HepG2 (cell line): ENCODE measurements at regions not wholly inside any gene's neighbourhood (a gene's known extent, or its start where the extent isn't known, plus 50 kb on each side); places are given as distances from the start of the nearest gene placed in this dataset.
"Not testable (repeated sequence)": the region's sequence is repeated elsewhere in the genome, so short reads cannot be mapped to it uniquely, and the experiment has no call there.

Source experiments
- ATF2 ChIP-seq: sonication (generic); formaldehyde crosslinking; IDR thresholded peaks from 2 replicates; pipeline ENCODE4 v1.4.0; 2020; ENCODE audit warnings: missing genetic modification reagents
- CTCF ChIP-seq: sonication (generic); formaldehyde crosslinking; IDR thresholded peaks from 2 replicates; pipeline ENCODE4 v1.5.0; 2020; ENCODE audit warnings: mild to moderate bottlenecking, missing genetic modification reagents, moderate library complexity
- ELF1 ChIP-seq: sonication (generic); formaldehyde crosslinking; IDR thresholded peaks from 2 replicates; pipeline ENCODE4 v1.4.0; 2020; ENCODE audit warnings: missing genetic modification reagents
- FOSL2 ChIP-seq: sonication (generic); formaldehyde crosslinking; IDR thresholded peaks from 2 replicates; pipeline ENCODE4 v1.4.0; 2020; ENCODE audit warnings: missing genetic modification reagents
- FOXP4 ChIP-seq: sonication (generic); formaldehyde crosslinking; IDR thresholded peaks from 2 replicates; pipeline ENCODE4 v1.4.0; 2020; ENCODE audit warnings: missing genetic modification reagents
- HNF4G ChIP-seq, 2 experiments: sonication (generic) in 1 of 2; formaldehyde crosslinking in 1 of 2; IDR thresholded peaks; 2 replicates each; pipeline versions ENCODE4 v1.4.0 to v1.6.1; 2011 to 2020; ENCODE audit warnings: borderline replicate concordance in 2 of 2, low read depth in 2 of 2, mild to moderate bottlenecking in 2 of 2, low read length in 1 of 2, missing genetic modification reagents in 1 of 2, moderate library complexity in 1 of 2
- IKZF1 ChIP-seq: fragments of 450-650 bp; IDR thresholded peaks from 2 replicates; pipeline ENCODE4 v1.7.1; 2016
- POLR2A ChIP-seq, 2 experiments: IDR thresholded peaks; 2 replicates each; pipeline ENCODE4 v1.6.1; 2011; ENCODE audit warnings: low read depth in 2 of 2, low read length in 2 of 2, mild to moderate bottlenecking in 1 of 2, moderate library complexity in 1 of 2; ENCODE audit not compliant: insufficient read depth in 1 of 2
- POLR2AphosphoS5 ChIP-seq: IDR thresholded peaks from 2 replicates; pipeline ENCODE4 v1.6.1; 2012; ENCODE audit warnings: low read depth, low read length
- ZFP36L2 ChIP-seq: sonication (generic); formaldehyde crosslinking; IDR thresholded peaks from 2 replicates; pipeline ENCODE4 v1.4.0; 2020; ENCODE audit warnings: missing genetic modification reagents
- TF ChIP-seq, protein P1 (sequence below): sonication (generic); formaldehyde crosslinking; conservative IDR thresholded peaks from 2 replicates; pipeline ENCODE4 v1.8.0; 2022; ENCODE audit warnings: low read depth, missing genetic modification reagents

DNA sequence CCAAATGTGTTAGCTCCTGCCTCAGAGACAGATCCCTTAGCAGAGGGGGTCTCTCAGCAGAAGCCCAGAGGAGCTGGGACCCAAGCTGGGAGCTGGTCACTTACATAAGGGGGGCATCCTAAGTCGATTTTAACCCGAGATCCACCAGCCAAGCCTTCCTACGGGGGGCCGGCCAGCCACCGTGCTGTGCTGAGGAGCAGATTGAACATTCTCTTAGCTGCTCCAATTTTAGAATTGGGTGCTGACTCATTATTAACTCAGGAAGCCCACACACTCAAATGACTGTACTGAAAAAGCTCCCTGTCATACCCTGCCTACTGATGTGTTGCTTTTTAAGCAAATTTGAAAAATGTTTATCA lies 373.0 kb downstream of the BCL2L11 start:
- TF ChIP-seq, protein P1, sequence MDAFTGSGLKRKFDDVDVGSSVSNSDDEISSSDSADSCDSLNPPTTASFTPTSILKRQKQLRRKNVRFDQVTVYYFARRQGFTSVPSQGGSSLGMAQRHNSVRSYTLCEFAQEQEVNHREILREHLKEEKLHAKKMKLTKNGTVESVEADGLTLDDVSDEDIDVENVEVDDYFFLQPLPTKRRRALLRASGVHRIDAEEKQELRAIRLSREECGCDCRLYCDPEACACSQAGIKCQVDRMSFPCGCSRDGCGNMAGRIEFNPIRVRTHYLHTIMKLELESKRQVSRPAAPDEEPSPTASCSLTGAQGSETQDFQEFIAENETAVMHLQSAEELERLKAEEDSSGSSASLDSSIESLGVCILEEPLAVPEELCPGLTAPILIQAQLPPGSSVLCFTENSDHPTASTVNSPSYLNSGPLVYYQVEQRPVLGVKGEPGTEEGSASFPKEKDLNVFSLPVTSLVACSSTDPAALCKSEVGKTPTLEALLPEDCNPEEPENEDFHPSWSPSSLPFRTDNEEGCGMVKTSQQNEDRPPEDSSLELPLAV (CRISPR knock-in tag), result not testable (repeated sequence)
- TF ChIP-seq POLR2AphosphoS5; ATF2 (CRISPR knock-in tag); ZFP36L2 (CRISPR knock-in tag); FOXP4; ELF1 (CRISPR knock-in tag); IKZF1; CTCF (CRISPR knock-in tag); FOSL2 (CRISPR knock-in tag); POLR2A (IDR thresholded peaks at IDR 0.05; ENCODE audit: insufficient read depth in 1 of 2, low read depth in 2 of 2, low read length in 2 of 2); HNF4G (IDR thresholded peaks at IDR 0.05; ENCODE audit: borderline replicate concordance, low read depth, low read length); HNF4G (CRISPR knock-in tag; IDR thresholded peaks at IDR 0.05; ENCODE audit: borderline replicate concordance, low read depth): not testable (repeated sequence)
